ENCODE measurements at regions not wholly inside any gene's neighbourhood (a gene's known extent, or its start where the extent isn't known, plus 50 kb on each side); places are given as distances from the start of the nearest gene placed in this dataset.
A peak's percentile ranks its signal among the peaks of the same experiment; 100 is the strongest.

- DNase-seq (ENCODE audit: low read depth in 4 of 6, low spot score in 6 of 6) = no peak
- Histone ChIP-seq H3K4me3 (ENCODE audit: low read depth, low read length) (no peak overlapping the region), H3K4me1 (ENCODE audit: control insufficient read depth, insufficient read depth, low read length) (no peaks in the 10 kb centered on the region), H3K27me3 (ENCODE audit: control insufficient read depth, insufficient read depth, low read length) (no peaks in the 10 kb centered on the region), H3K36me3 (ENCODE audit: control insufficient read depth, insufficient read depth, low read length) (no peaks in the 10 kb centered on the region), H3K9me3 (ENCODE audit: control insufficient read depth, insufficient read depth, low read length) (no peaks in the 10 kb centered on the region), H3K27ac (ENCODE audit: low read depth, low read length) (no peak overlapping the region)
- no CpG with 5 or more reads among the region's 3 CpGs for WGBS (ENCODE audit: insufficient coverage)
Observed at GRCh38 chr5:17893026-17893635, 258.9 kb downstream of the TAF11L14 start.

- WGBS (ENCODE audit: insufficient coverage) = 97% methylated on average over 2 of the region's 4 CpGs
- Histone ChIP-seq H3K27me3 (ENCODE audit: control insufficient read depth, insufficient read depth, low read length) (no peaks in the 10 kb centered on the region), H3K4me3 (ENCODE audit: low read depth, low read length) (no peak overlapping the region)
Observed at GRCh38 chr5:17895288-17896033, 261.2 kb downstream of the TAF11L14 start.

GRCh38 chr5:17896605-17897004, 262.3 kb downstream of the TAF11L14 start:
- Histone ChIP-seq H3K4me3 (ENCODE audit: low read depth, low read length) (no peak overlapping the region), H3K27ac (ENCODE audit: low read depth, low read length) (no peak overlapping the region), H3K36me3 (ENCODE audit: control insufficient read depth, insufficient read depth, low read length) (no peaks in the 10 kb centered on the region), H3K27me3 (ENCODE audit: control insufficient read depth, insufficient read depth, low read length) (no peaks in the 10 kb centered on the region), H3K4me1 (ENCODE audit: control insufficient read depth, insufficient read depth, low read length) (no peaks in the 10 kb centered on the region), H3K9me3 (ENCODE audit: control insufficient read depth, insufficient read depth, low read length) (no peaks in the 10 kb centered on the region)
- DNase-seq (ENCODE audit: low read depth in 4 of 6, low spot score in 6 of 6) = no peak
- WGBS (ENCODE audit: insufficient coverage) = no CpG with 5 or more reads among the region's 2 CpGs

More at GRCh38 chr5:17895288-17896033, 261.2 kb downstream of the TAF11L14 start:
- H3K27ac ChIP-seq (ENCODE audit: low read depth, low read length) = no peak overlapping the region
- H3K4me1 ChIP-seq (ENCODE audit: control insufficient read depth, insufficient read depth, low read length) = no peaks in the 10 kb centered on the region
- no peaks in the 10 kb centered on the region for H3K36me3 ChIP-seq (ENCODE audit: control insufficient read depth, insufficient read depth, low read length)
- no peak for DNase-seq (ENCODE audit: low read depth in 4 of 6, low spot score in 6 of 6)
- no peaks in the 10 kb centered on the region for H3K9me3 ChIP-seq (ENCODE audit: control insufficient read depth, insufficient read depth, low read length)

GRCh38 chr5:17897776-17898175, 263.5 kb downstream of the TAF11L14 start:
- no peaks in the 10 kb centered on the region for H3K36me3 ChIP-seq (ENCODE audit: control insufficient read depth, insufficient read depth, low read length)
- no peaks in the 10 kb centered on the region for H3K27me3 ChIP-seq (ENCODE audit: control insufficient read depth, insufficient read depth, low read length)
- no peak overlapping the region for H3K4me3 ChIP-seq (ENCODE audit: low read depth, low read length)
- no peaks in the 10 kb centered on the region for H3K4me1 ChIP-seq (ENCODE audit: control insufficient read depth, insufficient read depth, low read length)
- DNase-seq (ENCODE audit: low read depth in 4 of 6, low spot score in 6 of 6) = peak in 2 of 6 donors; percentile 47 to 48
- WGBS (ENCODE audit: insufficient coverage) = 76% methylated on average over 4 of the region's 4 CpGs
- H3K9me3 ChIP-seq (ENCODE audit: control insufficient read depth, insufficient read depth, low read length) = no peaks in the 10 kb centered on the region
- H3K27ac ChIP-seq (ENCODE audit: low read depth, low read length) = no peak overlapping the region

GRCh38 chr5:17898766-17899165, 264.5 kb downstream of the TAF11L14 start:
- no peaks in the 10 kb centered on the region for H3K9me3 ChIP-seq (ENCODE audit: control insufficient read depth, insufficient read depth, low read length)
- no CpG with 5 or more reads among the region's 2 CpGs for WGBS (ENCODE audit: insufficient coverage)
- peak in 1 of 6 donors; percentile 43 for DNase-seq (ENCODE audit: low read depth in 4 of 6, low spot score in 6 of 6)
- H3K27ac ChIP-seq (ENCODE audit: low read depth, low read length) = no peak overlapping the region
- no peak overlapping the region for H3K4me3 ChIP-seq (ENCODE audit: low read depth, low read length)
- H3K4me1 ChIP-seq (ENCODE audit: control insufficient read depth, insufficient read depth, low read length) = no peaks in the 10 kb centered on the region
- H3K27me3 ChIP-seq (ENCODE audit: control insufficient read depth, insufficient read depth, low read length) = no peaks in the 10 kb centered on the region
- no peaks in the 10 kb centered on the region for H3K36me3 ChIP-seq (ENCODE audit: control insufficient read depth, insufficient read depth, low read length)

- H3K4me3 ChIP-seq (ENCODE audit: low read depth, low read length) = no peak overlapping the region
- WGBS (ENCODE audit: insufficient coverage) = 88% methylated on average over 2 of the region's 2 CpGs
- H3K4me1 ChIP-seq (ENCODE audit: control insufficient read depth, insufficient read depth, low read length) = no peaks in the 10 kb centered on the region
- H3K27me3 ChIP-seq (ENCODE audit: control insufficient read depth, insufficient read depth, low read length) = no peaks in the 10 kb centered on the region
- no peak overlapping the region for H3K27ac ChIP-seq (ENCODE audit: low read depth, low read length)
- H3K9me3 ChIP-seq (ENCODE audit: control insufficient read depth, insufficient read depth, low read length) = no peaks in the 10 kb centered on the region
- no peak for DNase-seq (ENCODE audit: low read depth in 4 of 6, low spot score in 6 of 6)
- H3K36me3 ChIP-seq (ENCODE audit: control insufficient read depth, insufficient read depth, low read length) = no peaks in the 10 kb centered on the region
Observed at GRCh38 chr5:17907094-17907493, 272.8 kb downstream of the TAF11L14 start.

- Histone ChIP-seq H3K4me1 (ENCODE audit: control insufficient read depth, insufficient read depth, low read length) (no peaks in the 10 kb centered on the region), H3K9me3 (ENCODE audit: control insufficient read depth, insufficient read depth, low read length) (no peaks in the 10 kb centered on the region), H3K27me3 (ENCODE audit: control insufficient read depth, insufficient read depth, low read length) (no peaks in the 10 kb centered on the region), H3K36me3 (ENCODE audit: control insufficient read depth, insufficient read depth, low read length) (no peaks in the 10 kb centered on the region), H3K27ac (ENCODE audit: low read depth, low read length) (no peak overlapping the region), H3K4me3 (ENCODE audit: low read depth, low read length) (no peak overlapping the region)
- DNase-seq (ENCODE audit: low read depth in 4 of 6, low spot score in 6 of 6) = no peak
Observed at GRCh38 chr5:17910318-17910717, 276.1 kb downstream of the TAF11L14 start.

GRCh38 chr5:17912794-17913193, 278.5 kb downstream of the TAF11L14 start:
- 97% methylated on average over 3 of the region's 3 CpGs for WGBS (ENCODE audit: insufficient coverage)
- Histone ChIP-seq H3K27me3 (ENCODE audit: control insufficient read depth, insufficient read depth, low read length) (no peaks in the 10 kb centered on the region), H3K4me1 (ENCODE audit: control insufficient read depth, insufficient read depth, low read length) (no peaks in the 10 kb centered on the region), H3K36me3 (ENCODE audit: control insufficient read depth, insufficient read depth, low read length) (no peaks in the 10 kb centered on the region), H3K4me3 (ENCODE audit: low read depth, low read length) (no peak overlapping the region), H3K9me3 (ENCODE audit: control insufficient read depth, insufficient read depth, low read length) (no peaks in the 10 kb centered on the region), H3K27ac (ENCODE audit: low read depth, low read length) (no peak overlapping the region)
- DNase-seq (ENCODE audit: low read depth in 4 of 6, low spot score in 6 of 6) = no peak

- Histone ChIP-seq H3K36me3 (ENCODE audit: control insufficient read depth, insufficient read depth, low read length) (no peaks in the 10 kb centered on the region), H3K9me3 (ENCODE audit: control insufficient read depth, insufficient read depth, low read length) (no peaks in the 10 kb centered on the region), H3K4me3 (ENCODE audit: low read depth, low read length) (no peak overlapping the region), H3K27ac (ENCODE audit: low read depth, low read length) (no peak overlapping the region), H3K4me1 (ENCODE audit: control insufficient read depth, insufficient read depth, low read length) (no peaks in the 10 kb centered on the region), H3K27me3 (ENCODE audit: control insufficient read depth, insufficient read depth, low read length) (no peaks in the 10 kb centered on the region)
- DNase-seq (ENCODE audit: low read depth in 4 of 6, low spot score in 6 of 6) = peak in 1 of 6 donors; percentile 87
- 100% methylated on average over 2 of the region's 6 CpGs for WGBS (ENCODE audit: insufficient coverage)
Observed at GRCh38 chr5:17916446-17916845, 282.2 kb downstream of the TAF11L14 start.

GRCh38 chr5:17917465-17917864, 283.2 kb downstream of the TAF11L14 start:
- Histone ChIP-seq H3K36me3 (ENCODE audit: control insufficient read depth, insufficient read depth, low read length) (no peaks in the 10 kb centered on the region), H3K4me3 (ENCODE audit: low read depth, low read length) (no peak overlapping the region), H3K9me3 (ENCODE audit: control insufficient read depth, insufficient read depth, low read length) (no peaks in the 10 kb centered on the region), H3K27me3 (ENCODE audit: control insufficient read depth, insufficient read depth, low read length) (no peaks in the 10 kb centered on the region), H3K4me1 (ENCODE audit: control insufficient read depth, insufficient read depth, low read length) (no peaks in the 10 kb centered on the region), H3K27ac (ENCODE audit: low read depth, low read length) (no peak overlapping the region)
- peak in 1 of 6 donors; percentile 44 for DNase-seq (ENCODE audit: low read depth in 4 of 6, low spot score in 6 of 6)

All from spinal cord (tissue), 9 donors.